HG02970 (cell line): ENCODE measurements at regions not wholly inside any gene's neighbourhood (a gene's known extent, or its start where the extent isn't known, plus 50 kb on each side); places are given as distances from the start of the nearest gene placed in this dataset.

Experiments used
- ATAC-seq: cut with Tn5 transposase; IDR thresholded peaks from one replicate; pipeline ENCODE4 v1.9.1; 2021; ENCODE audit warnings: mild to moderate bottlenecking, moderate library complexity, moderate number of reproducible peaks; ENCODE audit not compliant: unreplicated experiment, low FRiP score

DNA sequence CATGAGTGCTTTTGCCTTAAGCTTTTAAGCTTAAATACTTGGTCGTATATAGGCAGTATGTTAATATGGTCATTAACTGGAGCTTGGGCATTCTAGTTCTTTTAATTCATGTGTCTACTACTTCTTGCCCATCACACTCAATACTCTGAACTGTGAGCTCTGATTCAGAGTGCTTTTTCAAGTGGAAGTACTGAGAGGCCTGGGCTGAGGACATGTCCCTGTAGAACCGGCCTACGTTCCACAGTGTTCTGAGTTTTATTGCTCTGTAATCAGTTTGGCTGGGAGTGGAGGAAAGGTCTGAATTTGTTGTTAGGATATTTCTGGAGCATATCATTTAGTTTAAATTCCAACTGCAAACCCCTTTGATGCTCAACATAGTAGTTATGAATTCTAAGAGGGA lies 1744.8 kb upstream of the MIR17HG start:
- no peak for ATAC-seq

DNA sequence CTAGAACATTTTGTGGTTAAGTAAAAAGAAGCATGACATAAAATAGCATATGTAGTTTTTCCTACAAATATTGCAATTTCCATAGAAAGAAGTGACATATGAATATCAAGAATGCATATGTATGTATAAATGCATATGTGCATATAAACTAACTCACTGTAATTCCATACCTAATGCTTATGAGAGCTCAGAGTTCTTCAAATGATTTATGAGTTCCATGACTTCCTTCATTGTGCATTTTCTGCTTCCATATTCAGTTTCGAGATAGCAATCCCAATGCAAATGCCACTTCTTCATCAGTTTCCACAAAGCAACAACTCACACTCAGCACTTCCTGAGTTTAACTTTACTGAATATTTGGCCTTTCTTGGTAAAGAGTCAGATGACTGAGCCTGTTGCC lies 1744.3 kb upstream of the MIR17HG start:
- no peak for ATAC-seq

DNA sequence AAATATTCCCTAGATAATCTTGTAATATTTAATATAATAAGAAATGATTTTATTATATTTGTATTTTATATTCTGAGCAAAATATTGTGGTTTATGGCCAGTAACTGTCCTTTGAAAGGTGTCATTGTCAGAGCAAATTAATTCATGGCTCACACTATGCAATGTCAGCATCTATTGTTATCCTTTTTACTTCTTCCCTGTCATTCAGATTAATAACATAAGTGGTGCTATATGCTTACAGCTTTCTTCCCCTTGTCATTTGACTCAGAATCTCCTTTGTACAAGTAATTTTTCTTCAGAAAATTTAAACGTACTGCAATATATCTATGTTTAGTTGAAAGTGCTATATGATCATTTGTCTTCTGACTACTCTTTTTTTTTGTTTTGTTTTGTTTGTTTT lies 1738.2 kb upstream of the MIR17HG start:
- ATAC-seq: no peak

DNA sequence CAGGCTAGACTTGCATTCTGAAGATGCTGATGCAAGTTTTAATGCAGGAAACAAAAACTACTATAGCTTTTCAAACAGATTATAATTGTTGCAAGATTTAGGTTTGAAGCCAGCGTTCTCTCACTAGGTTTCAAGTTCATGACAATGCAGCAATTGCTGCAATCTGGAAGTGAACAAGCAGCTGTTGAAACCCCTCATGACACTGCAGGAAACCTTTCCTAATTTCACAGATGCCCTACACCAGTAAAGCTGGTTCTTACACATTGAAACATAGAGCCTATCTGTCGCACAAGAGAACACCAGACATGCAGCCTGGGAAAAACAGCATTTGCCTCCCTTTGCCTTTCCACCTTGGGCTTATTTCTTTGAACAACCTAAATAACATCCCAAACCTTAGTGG lies 1737.2 kb upstream of the MIR17HG start:
- no peak for ATAC-seq

DNA sequence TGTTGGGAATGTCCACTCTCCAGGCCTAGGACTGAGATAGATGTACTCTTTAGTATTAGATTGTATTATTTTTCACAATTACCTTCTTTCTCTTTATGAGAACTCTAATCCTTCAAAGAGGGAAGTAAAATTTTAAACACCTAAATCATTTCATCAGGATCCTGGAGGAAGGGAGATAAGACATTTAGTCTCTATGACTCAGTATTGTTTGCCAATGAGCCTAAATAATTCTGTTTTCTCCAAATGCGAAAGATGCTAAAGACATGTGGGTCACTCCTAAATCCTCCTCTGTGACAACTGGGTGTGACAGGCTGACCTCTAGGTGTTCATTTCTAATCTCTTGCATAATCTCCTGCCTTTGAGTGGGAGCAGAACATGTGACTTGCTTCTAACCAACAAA lies 1736.6 kb upstream of the MIR17HG start:
- no peak for ATAC-seq

DNA sequence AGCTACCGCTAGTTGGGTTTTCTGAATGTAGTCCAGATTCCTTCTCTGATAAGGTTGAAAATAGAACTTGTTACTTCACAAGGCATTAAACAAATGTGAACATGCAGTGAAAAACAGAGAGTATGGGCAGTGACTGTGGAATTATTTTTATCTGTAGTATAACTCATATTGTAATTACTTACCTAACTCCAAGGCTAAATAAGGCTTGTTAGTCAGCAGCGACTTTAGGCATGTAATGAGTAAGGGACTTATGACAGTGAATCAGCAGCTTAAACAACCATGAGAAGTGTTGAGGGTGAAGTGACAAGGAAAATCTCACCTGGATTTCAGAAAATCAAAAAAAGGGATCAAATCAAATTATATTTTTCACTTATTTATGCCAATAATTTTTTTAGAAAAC lies 1719.5 kb upstream of the MIR17HG start:
- ATAC-seq: no peak

DNA sequence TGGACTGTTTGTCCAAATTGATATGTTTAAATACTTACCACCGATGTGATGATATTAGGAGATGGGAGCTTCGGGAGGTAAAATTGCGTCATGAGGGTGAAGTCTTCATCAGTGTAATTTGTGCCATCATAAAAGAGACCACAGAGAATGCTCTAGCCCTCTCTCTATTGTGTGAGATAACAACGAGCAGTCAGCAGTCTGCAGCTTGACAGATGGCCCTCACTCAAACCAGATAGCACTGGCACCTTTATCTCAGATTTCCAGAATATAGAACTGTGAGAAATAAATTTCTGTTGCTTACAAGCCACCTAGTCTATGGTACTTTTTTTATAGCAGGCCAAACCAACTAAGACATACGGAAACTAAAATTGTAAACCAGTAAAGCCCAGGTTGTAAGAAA lies 1718.9 kb upstream of the MIR17HG start:
- no peak for ATAC-seq

DNA sequence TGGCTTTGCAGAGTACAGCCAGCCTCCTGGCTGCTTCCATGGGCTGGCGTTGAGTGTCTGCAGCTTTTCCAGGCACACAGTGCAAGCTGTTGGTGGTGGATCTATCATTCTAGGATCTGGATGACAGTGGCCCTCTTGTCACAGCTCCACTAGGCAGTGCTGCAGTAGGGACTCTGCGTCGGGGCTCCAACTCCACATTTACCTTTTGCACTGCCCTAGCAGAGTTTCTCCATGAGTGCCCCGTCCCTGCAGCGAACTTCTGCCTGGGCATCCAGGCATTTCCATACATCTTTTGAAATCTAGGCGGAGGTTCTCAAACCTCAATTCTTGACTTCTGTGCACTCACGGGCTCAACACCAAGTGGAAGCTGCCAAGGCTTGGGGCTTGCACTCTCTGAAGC lies 1697.3 kb upstream of the MIR17HG start:
- no peak for ATAC-seq

DNA sequence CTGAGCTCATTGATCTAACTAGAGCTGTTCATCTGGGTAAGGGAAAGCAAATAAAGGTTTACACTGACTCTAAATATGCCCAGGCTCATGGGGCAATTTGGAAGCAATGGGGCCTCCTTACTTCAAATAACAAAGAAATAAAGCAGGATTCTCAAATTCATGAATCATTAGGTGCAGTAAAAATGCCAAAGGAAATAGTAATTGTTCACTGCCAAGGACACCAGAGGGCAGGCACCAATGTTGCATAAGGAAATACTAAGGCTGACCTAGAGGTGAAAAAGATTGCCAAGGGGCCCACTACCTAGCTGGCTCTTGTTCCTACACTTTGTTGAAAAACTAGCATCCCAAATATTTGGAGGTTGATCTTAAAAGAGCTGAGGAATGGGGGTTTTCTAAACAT lies 1686.7 kb upstream of the MIR17HG start:
- ATAC-seq: no peak

DNA sequence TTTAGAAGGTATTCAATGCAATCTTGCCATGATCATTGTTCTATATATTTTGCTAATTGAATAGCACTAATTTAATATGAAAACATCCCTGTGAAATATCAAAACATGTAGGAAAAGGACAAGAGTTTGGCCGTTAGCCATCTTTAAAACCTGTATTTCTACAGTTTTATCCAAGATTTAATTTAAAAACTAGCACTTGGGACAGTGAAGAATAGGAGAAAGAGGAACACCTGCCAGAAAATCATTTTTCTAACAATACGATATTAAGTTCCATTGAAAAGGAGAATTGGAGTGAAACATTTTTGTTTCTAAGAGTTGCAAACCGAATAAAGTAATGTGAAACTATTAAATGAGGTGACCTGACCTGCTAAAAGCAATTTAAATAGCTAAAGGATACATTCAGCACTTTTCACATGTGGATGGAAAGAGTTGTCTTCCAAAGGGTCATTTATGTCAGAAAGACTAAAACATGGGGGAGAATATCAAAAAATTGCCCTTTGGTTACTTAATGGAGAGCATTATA lies 1673.6 kb upstream of the MIR17HG start:
- ATAC-seq: no peak

DNA sequence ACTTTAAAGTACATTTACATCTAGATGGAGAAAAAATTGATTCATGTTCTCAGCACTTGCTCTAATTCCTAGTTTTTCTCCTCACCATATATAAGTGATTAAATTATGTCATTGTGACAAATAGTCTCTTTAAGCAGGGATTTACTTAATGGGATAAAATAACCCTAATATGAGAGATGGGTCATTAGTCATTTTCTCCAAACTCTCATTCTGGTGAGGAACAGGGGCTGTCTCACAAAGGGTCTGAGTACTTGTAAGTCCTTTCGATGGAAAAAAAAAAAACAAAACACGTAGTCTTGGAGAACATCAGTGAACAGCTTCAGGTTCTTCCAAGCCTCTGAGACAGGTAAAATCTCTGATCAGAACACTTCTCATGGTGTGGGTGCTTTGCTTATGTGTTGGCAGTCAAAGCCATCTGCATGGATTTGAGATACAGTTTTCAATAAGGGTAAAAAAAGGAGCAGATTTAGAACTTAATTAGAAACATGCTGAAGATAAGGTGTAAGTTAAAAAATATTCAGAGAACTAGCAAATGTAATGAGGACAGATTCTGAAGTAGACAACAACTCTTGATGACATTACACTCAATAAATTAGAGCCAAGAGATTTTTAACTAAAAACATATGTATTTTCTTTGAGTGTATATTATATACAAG lies 1668.9 kb upstream of the MIR17HG start:
- ATAC-seq: no peak

DNA sequence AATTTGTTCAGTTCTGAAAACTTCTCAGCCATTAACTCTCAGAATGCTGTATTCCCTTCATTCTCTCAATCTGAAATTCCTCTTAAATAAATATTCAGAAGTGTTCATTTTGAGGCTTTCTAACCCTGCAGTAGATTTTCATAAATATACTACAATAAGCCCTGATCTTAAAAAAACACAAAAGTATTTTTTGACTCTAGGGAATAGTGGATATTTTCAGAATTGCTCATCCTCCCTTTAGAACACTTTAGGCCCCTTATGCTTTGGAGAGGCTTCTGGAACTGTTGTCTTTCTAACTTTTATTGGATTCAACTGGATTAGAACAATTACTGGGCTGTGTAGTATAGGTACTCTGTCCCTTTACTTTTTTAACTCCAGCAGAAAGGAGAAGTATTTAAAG lies 1662.6 kb upstream of the MIR17HG start:
- no peak for ATAC-seq

DNA sequence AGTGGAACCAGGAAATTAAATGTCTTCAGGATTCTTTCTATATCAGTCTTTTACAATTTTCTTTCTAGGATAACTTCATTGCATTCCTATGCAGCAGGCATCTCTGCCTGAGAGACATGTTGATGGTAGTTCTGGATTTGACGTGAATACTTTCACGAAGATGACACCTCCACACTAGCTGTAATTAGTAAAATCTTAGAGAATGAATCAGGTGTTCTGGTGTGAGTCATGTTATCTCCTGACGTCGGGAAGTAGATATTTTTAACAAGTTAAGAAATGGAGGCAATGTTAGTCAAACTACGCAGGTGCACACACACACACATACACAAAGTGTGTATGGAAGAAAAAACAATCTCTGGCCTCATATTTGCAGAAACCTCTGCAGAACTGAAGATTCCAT lies 1661.3 kb upstream of the MIR17HG start:
- no peak for ATAC-seq

DNA sequence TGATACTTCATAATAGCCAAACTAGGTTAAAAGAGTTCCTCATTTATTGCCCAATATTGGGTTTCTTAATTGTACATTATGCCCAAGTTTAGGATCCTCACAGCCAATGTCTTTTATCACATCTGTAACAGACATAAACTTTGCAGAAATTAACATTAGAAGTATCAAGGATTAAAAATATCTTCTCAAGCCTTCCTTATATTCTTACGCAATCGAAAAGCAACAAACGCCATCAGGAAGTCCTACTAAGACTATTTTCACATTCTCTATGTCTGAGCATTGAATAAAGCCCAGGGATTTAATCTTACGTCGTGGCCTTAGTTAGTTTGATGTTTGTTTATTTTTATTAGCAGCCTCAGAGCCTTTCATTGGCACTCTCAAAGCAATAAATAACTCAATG lies 1660.4 kb upstream of the MIR17HG start:
- no peak for ATAC-seq

DNA sequence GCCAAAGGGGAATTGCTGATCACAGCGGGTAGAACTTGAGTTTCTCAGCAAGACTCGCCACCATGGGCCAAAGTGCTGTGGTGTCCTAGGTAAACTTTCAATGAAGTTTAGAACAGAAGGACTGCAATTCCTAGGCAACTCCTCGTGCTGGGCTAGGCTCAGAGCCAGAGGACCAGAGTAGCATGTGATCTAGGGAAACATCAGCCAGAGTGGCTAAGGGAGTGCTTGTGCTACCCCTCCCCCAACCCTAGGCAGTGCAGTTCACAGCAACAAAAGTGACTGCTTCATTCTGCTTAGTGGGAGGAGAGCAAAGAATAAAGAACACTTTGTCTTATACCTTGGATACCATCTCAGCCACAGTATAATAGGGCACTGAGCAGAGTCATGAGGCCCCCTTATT lies 1658.6 kb upstream of the MIR17HG start:
- no peak for ATAC-seq

DNA sequence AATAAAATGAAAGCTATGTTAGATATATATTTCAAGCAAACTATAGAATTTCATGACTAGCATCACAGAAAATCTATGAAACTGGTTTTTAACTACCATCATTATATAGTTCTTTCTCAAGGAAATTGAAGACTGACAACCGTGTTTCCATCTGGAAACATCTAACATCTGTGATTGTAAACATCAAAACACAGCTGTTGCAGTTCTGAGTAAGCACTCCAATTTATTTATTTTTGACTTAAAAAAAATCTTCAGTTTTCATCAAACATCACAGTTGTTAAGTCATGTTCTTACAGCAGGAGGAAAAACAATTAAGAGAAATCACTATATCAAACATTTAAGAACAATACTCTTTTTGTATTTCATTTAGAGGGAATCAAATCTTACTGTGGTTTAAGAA lies 1653.0 kb upstream of the MIR17HG start:
- no peak for ATAC-seq

DNA sequence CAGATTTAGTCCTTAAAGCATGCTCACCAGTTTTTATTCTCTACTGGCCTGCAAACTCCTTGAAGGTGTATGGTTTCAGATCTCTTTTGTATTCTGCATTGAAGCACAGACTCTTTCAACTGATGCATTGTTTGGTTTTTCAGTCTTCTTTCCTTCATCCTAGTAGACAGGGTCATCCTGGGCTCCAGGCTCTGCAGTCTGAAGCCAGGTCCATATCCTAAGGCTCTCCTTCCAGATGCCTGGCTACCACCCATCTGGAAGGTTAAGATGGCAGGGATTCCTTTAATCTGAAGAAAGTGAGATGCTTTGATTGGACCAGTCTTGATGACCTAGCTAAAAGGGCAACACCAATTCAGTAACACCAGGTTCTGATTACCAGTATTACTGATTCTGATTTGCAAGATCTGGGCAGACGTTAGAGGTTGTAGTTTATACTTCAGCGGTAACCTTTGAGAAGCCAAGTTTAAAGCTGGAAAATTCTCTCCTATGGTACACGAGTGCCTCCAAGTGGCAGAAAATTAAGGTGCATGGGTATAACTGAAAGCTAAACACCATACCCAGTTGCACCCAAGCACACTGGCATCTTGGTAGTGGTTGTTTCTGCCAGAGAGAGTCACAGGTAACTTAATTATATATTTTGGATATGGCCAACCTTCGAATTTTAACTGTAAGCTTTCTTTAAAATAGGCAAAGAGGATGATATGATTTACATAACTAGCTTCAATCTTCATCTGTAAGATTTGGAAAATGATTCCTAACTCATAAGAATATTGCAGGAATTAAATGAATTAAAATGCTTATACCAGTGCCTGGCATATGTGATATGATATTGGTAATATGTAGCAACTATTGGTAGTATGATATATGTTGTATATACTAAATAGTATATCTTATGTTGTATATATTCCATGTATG lies 1651.9 kb upstream of the MIR17HG start:
- no peak for ATAC-seq

DNA sequence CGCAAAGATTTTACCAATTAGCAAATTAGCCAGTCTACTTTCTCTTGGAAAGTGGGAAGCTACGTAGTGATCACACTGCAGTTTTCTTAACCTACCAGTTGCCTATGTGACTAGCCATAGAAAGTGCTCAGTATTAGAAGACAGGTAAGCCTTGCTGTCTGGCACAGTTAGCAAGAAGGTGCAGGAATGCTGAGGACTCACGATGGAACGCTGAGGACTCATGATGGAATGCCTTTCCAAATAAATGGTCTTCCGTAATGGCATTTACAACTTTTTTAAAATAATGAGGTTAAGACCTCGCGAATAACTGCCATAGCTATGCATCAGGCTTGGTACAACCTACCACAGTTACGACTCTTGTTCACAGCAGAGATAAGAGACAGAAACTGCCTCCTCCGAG lies 1645.6 kb upstream of the MIR17HG start:
- no peak for ATAC-seq

DNA sequence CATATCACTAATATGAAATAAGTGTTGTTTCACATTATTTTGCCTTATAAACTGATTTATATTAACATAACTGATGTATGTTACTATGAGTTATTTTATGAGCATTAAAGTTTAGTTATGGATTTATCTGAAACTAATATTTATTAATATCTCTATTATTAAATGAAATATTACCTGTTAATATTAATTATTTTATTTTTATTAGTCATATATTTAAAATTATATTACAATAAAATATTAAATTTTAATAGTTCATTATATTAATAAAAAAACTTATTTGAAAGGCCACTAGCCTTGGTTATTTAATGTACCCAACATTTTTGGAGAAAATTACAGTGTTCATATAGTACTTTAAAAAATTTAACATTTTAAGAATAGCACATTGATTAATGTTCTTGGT lies 1643.4 kb upstream of the MIR17HG start:
- no peak for ATAC-seq

DNA sequence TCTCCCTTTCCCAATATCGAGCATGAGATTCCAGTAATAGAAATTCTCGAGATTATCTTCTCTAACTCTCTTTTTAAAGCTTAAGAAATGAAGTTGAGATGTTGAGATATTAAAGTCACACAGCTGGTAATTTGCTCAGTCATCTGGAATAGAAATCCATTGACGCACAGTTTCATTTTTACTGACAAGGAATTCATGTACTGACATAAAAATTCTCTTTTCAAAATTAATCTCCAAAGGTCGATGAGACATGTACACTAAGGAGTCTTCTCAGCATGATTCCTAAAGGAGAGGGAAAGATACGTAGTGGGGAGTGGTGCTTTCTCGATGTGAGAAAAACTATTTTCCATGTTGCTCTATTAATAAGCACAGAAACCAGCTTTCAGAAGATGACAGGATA lies 1639.5 kb upstream of the MIR17HG start:
- ATAC-seq: no peak

DNA sequence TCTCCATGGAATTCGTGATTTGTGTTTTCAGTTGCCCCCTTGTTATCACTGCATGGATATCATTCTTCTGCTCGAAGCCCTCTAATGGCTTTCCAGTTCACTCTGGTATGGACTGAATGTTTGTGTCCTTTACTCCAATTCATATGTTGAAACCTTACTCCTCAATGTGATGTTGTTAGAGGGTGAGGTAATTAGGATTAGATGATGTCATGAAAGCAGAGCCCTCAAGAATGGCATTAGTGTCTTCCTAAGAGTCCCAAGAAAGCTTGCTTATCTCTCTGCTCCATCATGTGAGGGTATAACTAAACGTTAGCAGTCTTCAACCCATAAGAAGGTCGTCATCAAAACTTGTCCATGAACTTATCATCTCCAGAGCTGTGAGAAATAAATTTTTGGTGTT lies 1626.3 kb upstream of the MIR17HG start:
- ATAC-seq: no peak
